ENCODE measurements at regions not wholly inside any gene's neighbourhood (a gene's known extent, or its start where the extent isn't known, plus 50 kb on each side); places are given as distances from the start of the nearest gene placed in this dataset.
"Not testable (repeated sequence)": the region's sequence is repeated elsewhere in the genome, so short reads cannot be mapped to it uniquely, and the experiment has no call there.

GRCh38 chr14:106153362-106153955, 627.1 kb downstream of the TMEM121 start:
- not testable (repeated sequence) for TF ChIP-seq YY1 (IDR thresholded peaks at IDR 0.05; ENCODE audit: insufficient read depth, insufficient read length); ZNF274 (IDR thresholded peaks at IDR 0.05; ENCODE audit: low read depth, low read length)

Measured in NT2/D1 (cell line).